ENCODE measurements at regions not wholly inside any gene's neighbourhood (a gene's known extent, or its start where the extent isn't known, plus 50 kb on each side); places are given as distances from the start of the nearest gene placed in this dataset.

- TF ChIP-seq, protein P1, sequence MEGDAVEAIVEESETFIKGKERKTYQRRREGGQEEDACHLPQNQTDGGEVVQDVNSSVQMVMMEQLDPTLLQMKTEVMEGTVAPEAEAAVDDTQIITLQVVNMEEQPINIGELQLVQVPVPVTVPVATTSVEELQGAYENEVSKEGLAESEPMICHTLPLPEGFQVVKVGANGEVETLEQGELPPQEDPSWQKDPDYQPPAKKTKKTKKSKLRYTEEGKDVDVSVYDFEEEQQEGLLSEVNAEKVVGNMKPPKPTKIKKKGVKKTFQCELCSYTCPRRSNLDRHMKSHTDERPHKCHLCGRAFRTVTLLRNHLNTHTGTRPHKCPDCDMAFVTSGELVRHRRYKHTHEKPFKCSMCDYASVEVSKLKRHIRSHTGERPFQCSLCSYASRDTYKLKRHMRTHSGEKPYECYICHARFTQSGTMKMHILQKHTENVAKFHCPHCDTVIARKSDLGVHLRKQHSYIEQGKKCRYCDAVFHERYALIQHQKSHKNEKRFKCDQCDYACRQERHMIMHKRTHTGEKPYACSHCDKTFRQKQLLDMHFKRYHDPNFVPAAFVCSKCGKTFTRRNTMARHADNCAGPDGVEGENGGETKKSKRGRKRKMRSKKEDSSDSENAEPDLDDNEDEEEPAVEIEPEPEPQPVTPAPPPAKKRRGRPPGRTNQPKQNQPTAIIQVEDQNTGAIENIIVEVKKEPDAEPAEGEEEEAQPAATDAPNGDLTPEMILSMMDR (IDR thresholded peaks at IDR 0.05), result no peak
- TF ChIP-seq EP300 (IDR thresholded peaks at IDR 0.05) (no peak), POLR2A (IDR thresholded peaks at IDR 0.05) (no peak)
Observed at GRCh38 chr10:117938104-117938503, 108.6 kb downstream of the RAB11FIP2 start.
